A673 (cell line): ENCODE measurements at regions not wholly inside any gene's neighbourhood (a gene's known extent, or its start where the extent isn't known, plus 50 kb on each side); places are given as distances from the start of the nearest gene placed in this dataset.
A peak's percentile ranks its signal among the peaks of the same experiment; 100 is the strongest.

Source experiments
- CTCF ChIP-seq: fragments of 300-800, 200-600 bp; sonication (generic); conservative IDR thresholded peaks from 2 replicates; pipeline ENCODE4 v1.5.1; 2017; ENCODE audit warnings: low read depth, mild to moderate bottlenecking, antibody characterized with exemption, low read length, moderate library complexity, mixed read lengths
- EZH2 ChIP-seq: fragments of 200-600 bp; sonication (generic); IDR thresholded peaks from 2 replicates; pipeline ENCODE4 v1.6.1; 2017; ENCODE audit warnings: borderline replicate concordance, low read depth, mild to moderate bottlenecking, mixed read lengths, antibody characterized with exemption, low read length; ENCODE audit not compliant: poor library complexity, severe bottlenecking

- 0 out of 2 replicates have a peak, but pooled peaks have one; percentile 10 for TF ChIP-seq CTCF
- no peak for TF ChIP-seq EZH2
These were observed 820.7 kb downstream of the NCAM2 start for GRCh38 chr21:21818898-21819297.
